MM.1S (cell line): ENCODE measurements at regions not wholly inside any gene's neighbourhood (a gene's known extent, or its start where the extent isn't known, plus 50 kb on each side); places are given as distances from the start of the nearest gene placed in this dataset.

Experiments
- EZH2 ChIP-seq: fragments of 300-600 bp; sonication (generic); optimal IDR thresholded peaks from 2 replicates; pipeline ENCODE3; 2017; ENCODE audit warnings: low read depth, mild to moderate bottlenecking, antibody characterized with exemption, low read length, mixed read lengths
- EZH2phosphoT487 ChIP-seq: fragments of 300-600 bp; sonication (generic); IDR thresholded peaks from 2 replicates; pipeline ENCODE4 v1.6.1; 2018; ENCODE audit warnings: antibody characterized with exemption, low read length
- TF ChIP-seq, protein P1 (sequence below): fragments of 300-600 bp; sonication (generic); IDR thresholded peaks from 2 replicates; pipeline ENCODE4 v1.5.1; 2016; ENCODE audit warnings: antibody characterized with exemption, low read length, mixed read lengths

DNA sequence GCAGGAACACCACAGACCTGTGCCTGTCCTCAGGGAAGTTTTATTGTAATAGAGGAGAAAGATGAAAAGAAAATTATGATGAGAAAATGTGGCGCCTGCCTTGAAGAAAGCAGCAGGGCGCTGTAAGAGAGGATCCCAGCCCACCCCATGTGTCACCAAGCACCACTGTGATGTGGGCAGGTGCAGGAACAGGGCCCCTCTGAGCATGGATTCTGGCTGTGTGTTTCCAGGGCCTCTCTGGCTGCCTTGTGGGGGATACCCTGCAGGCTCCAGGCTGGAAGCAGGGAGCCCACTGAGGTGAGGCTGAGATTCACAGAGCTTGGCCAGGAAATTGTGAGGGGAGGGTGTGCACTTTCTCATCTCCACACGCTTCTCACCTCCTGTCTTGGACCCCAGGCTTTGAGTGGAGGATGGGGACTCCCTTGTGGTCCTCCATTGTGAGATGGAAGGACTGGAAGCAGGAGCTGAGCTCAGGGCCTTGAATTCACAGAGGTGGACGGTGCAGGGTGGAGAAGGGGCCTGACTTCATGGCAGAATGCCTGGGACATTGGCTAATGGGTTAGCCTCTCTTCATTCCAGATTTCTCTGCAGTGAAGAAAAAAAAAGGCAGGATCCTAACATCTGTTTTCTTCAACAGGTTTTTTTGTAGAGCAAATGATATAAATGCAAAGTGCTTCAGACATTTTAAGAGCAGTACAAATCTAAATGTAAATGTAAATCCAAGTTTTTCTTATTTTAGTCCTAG is 246.6 kb upstream of the B3GAT1 start:
- TF ChIP-seq, protein P1, sequence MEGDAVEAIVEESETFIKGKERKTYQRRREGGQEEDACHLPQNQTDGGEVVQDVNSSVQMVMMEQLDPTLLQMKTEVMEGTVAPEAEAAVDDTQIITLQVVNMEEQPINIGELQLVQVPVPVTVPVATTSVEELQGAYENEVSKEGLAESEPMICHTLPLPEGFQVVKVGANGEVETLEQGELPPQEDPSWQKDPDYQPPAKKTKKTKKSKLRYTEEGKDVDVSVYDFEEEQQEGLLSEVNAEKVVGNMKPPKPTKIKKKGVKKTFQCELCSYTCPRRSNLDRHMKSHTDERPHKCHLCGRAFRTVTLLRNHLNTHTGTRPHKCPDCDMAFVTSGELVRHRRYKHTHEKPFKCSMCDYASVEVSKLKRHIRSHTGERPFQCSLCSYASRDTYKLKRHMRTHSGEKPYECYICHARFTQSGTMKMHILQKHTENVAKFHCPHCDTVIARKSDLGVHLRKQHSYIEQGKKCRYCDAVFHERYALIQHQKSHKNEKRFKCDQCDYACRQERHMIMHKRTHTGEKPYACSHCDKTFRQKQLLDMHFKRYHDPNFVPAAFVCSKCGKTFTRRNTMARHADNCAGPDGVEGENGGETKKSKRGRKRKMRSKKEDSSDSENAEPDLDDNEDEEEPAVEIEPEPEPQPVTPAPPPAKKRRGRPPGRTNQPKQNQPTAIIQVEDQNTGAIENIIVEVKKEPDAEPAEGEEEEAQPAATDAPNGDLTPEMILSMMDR: no peak
- no peak for TF ChIP-seq EZH2
- TF ChIP-seq EZH2phosphoT487: no peak
